ENCODE measurements at regions not wholly inside any gene's neighbourhood (a gene's known extent, or its start where the extent isn't known, plus 50 kb on each side); places are given as distances from the start of the nearest gene placed in this dataset.

GRCh38 chr10:128418819-128419218 lies 292.6 kb upstream of the MKI67 start:
- TF ChIP-seq EZH2 (IDR thresholded peaks at IDR 0.05; ENCODE audit: borderline replicate concordance, low read depth, low read length, severe bottlenecking), result no peak
- TF ChIP-seq, protein P1, sequence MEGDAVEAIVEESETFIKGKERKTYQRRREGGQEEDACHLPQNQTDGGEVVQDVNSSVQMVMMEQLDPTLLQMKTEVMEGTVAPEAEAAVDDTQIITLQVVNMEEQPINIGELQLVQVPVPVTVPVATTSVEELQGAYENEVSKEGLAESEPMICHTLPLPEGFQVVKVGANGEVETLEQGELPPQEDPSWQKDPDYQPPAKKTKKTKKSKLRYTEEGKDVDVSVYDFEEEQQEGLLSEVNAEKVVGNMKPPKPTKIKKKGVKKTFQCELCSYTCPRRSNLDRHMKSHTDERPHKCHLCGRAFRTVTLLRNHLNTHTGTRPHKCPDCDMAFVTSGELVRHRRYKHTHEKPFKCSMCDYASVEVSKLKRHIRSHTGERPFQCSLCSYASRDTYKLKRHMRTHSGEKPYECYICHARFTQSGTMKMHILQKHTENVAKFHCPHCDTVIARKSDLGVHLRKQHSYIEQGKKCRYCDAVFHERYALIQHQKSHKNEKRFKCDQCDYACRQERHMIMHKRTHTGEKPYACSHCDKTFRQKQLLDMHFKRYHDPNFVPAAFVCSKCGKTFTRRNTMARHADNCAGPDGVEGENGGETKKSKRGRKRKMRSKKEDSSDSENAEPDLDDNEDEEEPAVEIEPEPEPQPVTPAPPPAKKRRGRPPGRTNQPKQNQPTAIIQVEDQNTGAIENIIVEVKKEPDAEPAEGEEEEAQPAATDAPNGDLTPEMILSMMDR (IDR thresholded peaks at IDR 0.05; ENCODE audit: borderline replicate concordance, extremely low read depth, low read length, poor library complexity, severe bottlenecking), result no peak
- Histone ChIP-seq H3K4me3 (ENCODE audit: low read depth in 1 of 2, low read length in 2 of 2) (no peak overlapping the region), H3K36me3 (ENCODE audit: insufficient read depth, low read length) (no peaks in the 10 kb centered on the region), H3K27ac (ENCODE audit: low read length) (no peak overlapping the region), H3K79me2 (ENCODE audit: insufficient read depth, low read length) (no peaks in the 10 kb centered on the region), H3K9ac (ENCODE audit: low read depth, low read length) (no peak overlapping the region), H3K27me3 (ENCODE audit: insufficient read depth, low read length, poor library complexity) (no peaks in the 10 kb centered on the region), H3K9me3 (ENCODE audit: insufficient read depth, low read length, severe bottlenecking) (no peaks in the 10 kb centered on the region), H3K4me2 (ENCODE audit: insufficient read depth, low read length) (no peak overlapping the region), H2AFZ (ENCODE audit: low read depth, low read length) (no peak overlapping the region), H4K20me1 (ENCODE audit: insufficient read depth, low read length) (no peaks in the 10 kb centered on the region), H3K4me1 (ENCODE audit: insufficient read depth, low read length) (no peaks in the 10 kb centered on the region)
- ATAC-seq (ENCODE audit: insufficient read depth, low read depth), result no peak
- DNase-seq, result no peak

GRCh38 chr10:128419466-128420019 lies 293.3 kb upstream of the MKI67 start:
- Histone ChIP-seq H4K20me1 (ENCODE audit: insufficient read depth, low read length) (no peaks in the 10 kb centered on the region), H3K27ac (ENCODE audit: low read length) (no peak overlapping the region), H3K27me3 (ENCODE audit: insufficient read depth, low read length, poor library complexity) (no peaks in the 10 kb centered on the region), H3K4me2 (ENCODE audit: insufficient read depth, low read length) (no peak overlapping the region), H3K36me3 (ENCODE audit: insufficient read depth, low read length) (no peaks in the 10 kb centered on the region), H3K4me1 (ENCODE audit: insufficient read depth, low read length) (no peaks in the 10 kb centered on the region), H3K9me3 (ENCODE audit: insufficient read depth, low read length, severe bottlenecking) (no peaks in the 10 kb centered on the region), H2AFZ (ENCODE audit: low read depth, low read length) (no peak overlapping the region), H3K4me3 (ENCODE audit: low read depth in 1 of 2, low read length in 2 of 2) (no peak overlapping the region), H3K79me2 (ENCODE audit: insufficient read depth, low read length) (no peaks in the 10 kb centered on the region), H3K9ac (ENCODE audit: low read depth, low read length) (no peak overlapping the region)
- TF ChIP-seq, protein P1 (IDR thresholded peaks at IDR 0.05; ENCODE audit: borderline replicate concordance, extremely low read depth, low read length, poor library complexity, severe bottlenecking), result no peak
- no peak for TF ChIP-seq EZH2 (IDR thresholded peaks at IDR 0.05; ENCODE audit: borderline replicate concordance, low read depth, low read length, severe bottlenecking)
- no peak for ATAC-seq (ENCODE audit: insufficient read depth, low read depth)
- no peak for DNase-seq

- H3K4me3 ChIP-seq (ENCODE audit: low read depth in 1 of 2, low read length in 2 of 2), result no peak overlapping the region
- H3K27me3 ChIP-seq (ENCODE audit: insufficient read depth, low read length, poor library complexity), result no peaks in the 10 kb centered on the region
- H3K27ac ChIP-seq (ENCODE audit: low read length), result no peak overlapping the region
- no peaks in the 10 kb centered on the region for H3K4me1 ChIP-seq (ENCODE audit: insufficient read depth, low read length)
- H3K9ac ChIP-seq (ENCODE audit: low read depth, low read length), result no peak overlapping the region
- no peaks in the 10 kb centered on the region for H3K79me2 ChIP-seq (ENCODE audit: insufficient read depth, low read length)
- ATAC-seq (ENCODE audit: insufficient read depth, low read depth) (no peak), DNase-seq (no peak)
- H3K4me2 ChIP-seq (ENCODE audit: insufficient read depth, low read length), result no peak overlapping the region
- TF ChIP-seq, protein P1 (IDR thresholded peaks at IDR 0.05; ENCODE audit: borderline replicate concordance, extremely low read depth, low read length, poor library complexity, severe bottlenecking), result no peak
- TF ChIP-seq EZH2 (IDR thresholded peaks at IDR 0.05; ENCODE audit: borderline replicate concordance, low read depth, low read length, severe bottlenecking), result no peak
- no peaks in the 10 kb centered on the region for H3K9me3 ChIP-seq (ENCODE audit: insufficient read depth, low read length, severe bottlenecking)
- no peaks in the 10 kb centered on the region for H3K36me3 ChIP-seq (ENCODE audit: insufficient read depth, low read length)
- H4K20me1 ChIP-seq (ENCODE audit: insufficient read depth, low read length), result no peaks in the 10 kb centered on the region
- no peak overlapping the region for H2AFZ ChIP-seq (ENCODE audit: low read depth, low read length)
Measured at GRCh38 chr10:128420623-128421022, 294.4 kb upstream of the MKI67 start.
